LNCaP clone FGC (cell line): ENCODE measurements at regions not wholly inside any gene's neighbourhood (a gene's known extent, or its start where the extent isn't known, plus 50 kb on each side); places are given as distances from the start of the nearest gene placed in this dataset.

Experiments used
- DNase-seq: peaks from one replicate; pipeline ENCODE4 v3.0.0-alpha.2; 2011; ENCODE audit warnings: low read depth
- H3K4me3 ChIP-seq: 2 replicates; pipeline ENCODE4 v1.5.1; 2011; ENCODE audit warnings: mild to moderate bottlenecking, low read depth, low read length, control low read depth
- CTCF ChIP-seq: IDR thresholded peaks from 2 replicates; pipeline ENCODE4 v1.5.1; 2012; ENCODE audit warnings: mild to moderate bottlenecking; ENCODE audit not compliant: control insufficient read depth, insufficient read depth; ENCODE audit errors: extremely low read depth

- TF ChIP-seq CTCF, result no peak
- no peak for DNase-seq
Observed at GRCh38 chr1:168966217-168966616, 140.3 kb upstream of the ATP1B1 start.

GRCh38 chr1:168966636-168967035, 139.9 kb upstream of the ATP1B1 start:
- no peak for TF ChIP-seq CTCF
- H3K4me3 ChIP-seq, result no peak overlapping the region
- DNase-seq, result no peak

More at GRCh38 chr1:168966217-168966616, 140.3 kb upstream of the ATP1B1 start:
- H3K4me3 ChIP-seq, result no peak overlapping the region

- DNase-seq, result no peak
- no peak for TF ChIP-seq CTCF
- no peak overlapping the region for H3K4me3 ChIP-seq
Observed at GRCh38 chr1:168970926-168971659, 135.4 kb upstream of the ATP1B1 start.

GRCh38 chr1:168972225-168972624, 134.3 kb upstream of the ATP1B1 start:
- no peak for TF ChIP-seq CTCF
- H3K4me3 ChIP-seq, result no peak overlapping the region
- DNase-seq, result no peak

GRCh38 chr1:168972887-168973286, 133.6 kb upstream of the ATP1B1 start:
- no peak for DNase-seq
- TF ChIP-seq CTCF, result no peak
- no peak overlapping the region for H3K4me3 ChIP-seq

- TF ChIP-seq CTCF, result no peak
- no peak overlapping the region for H3K4me3 ChIP-seq
- DNase-seq, result no peak
Observed at GRCh38 chr1:168974117-168974516, 132.4 kb upstream of the ATP1B1 start.

- H3K4me3 ChIP-seq, result no peak overlapping the region
- no peak for DNase-seq
- TF ChIP-seq CTCF, result no peak
Observed at GRCh38 chr1:168974611-168975010, 131.9 kb upstream of the ATP1B1 start.
